ENCODE measurements at regions not wholly inside any gene's neighbourhood (a gene's known extent, or its start where the extent isn't known, plus 50 kb on each side); places are given as distances from the start of the nearest gene placed in this dataset.

GRCh38 chr12:90677552-90677951 lies 277.4 kb downstream of the CCER1 start:
- TF ChIP-seq CTCF (IDR thresholded peaks at IDR 0.05; ENCODE audit: insufficient read depth, low read depth, low read length) (no peak), EZH2 (IDR thresholded peaks at IDR 0.05; ENCODE audit: insufficient read depth, low read length) (no peak)
